ENCODE measurements at regions not wholly inside any gene's neighbourhood (a gene's known extent, or its start where the extent isn't known, plus 50 kb on each side); places are given as distances from the start of the nearest gene placed in this dataset.

GRCh38 chr5:147169901-147170300 lies 64.9 kb upstream of the STK32A start:
- no peak for DNase-seq (ENCODE audit: low spot score)

DNA sequence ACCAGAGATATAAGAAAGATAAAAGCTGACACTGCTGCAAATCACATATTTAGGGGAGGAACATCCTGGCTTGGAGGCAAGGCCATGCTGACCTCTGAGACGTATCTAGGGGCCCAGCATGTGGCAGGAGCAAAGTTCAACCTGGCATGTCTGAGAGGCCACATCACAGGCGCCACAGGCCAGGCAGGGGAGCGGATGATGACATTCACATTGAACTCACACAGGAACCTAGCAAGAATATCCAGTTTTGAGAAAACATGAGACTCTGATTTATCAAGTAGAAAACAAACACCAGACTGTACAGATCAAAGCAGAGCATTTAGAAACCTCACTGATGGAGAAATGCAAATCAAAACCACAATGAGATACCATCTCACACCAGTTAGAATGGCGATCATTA lies 64.2 kb upstream of the STK32A start:
- no peak for DNase-seq (ENCODE audit: low spot score)

DNA sequence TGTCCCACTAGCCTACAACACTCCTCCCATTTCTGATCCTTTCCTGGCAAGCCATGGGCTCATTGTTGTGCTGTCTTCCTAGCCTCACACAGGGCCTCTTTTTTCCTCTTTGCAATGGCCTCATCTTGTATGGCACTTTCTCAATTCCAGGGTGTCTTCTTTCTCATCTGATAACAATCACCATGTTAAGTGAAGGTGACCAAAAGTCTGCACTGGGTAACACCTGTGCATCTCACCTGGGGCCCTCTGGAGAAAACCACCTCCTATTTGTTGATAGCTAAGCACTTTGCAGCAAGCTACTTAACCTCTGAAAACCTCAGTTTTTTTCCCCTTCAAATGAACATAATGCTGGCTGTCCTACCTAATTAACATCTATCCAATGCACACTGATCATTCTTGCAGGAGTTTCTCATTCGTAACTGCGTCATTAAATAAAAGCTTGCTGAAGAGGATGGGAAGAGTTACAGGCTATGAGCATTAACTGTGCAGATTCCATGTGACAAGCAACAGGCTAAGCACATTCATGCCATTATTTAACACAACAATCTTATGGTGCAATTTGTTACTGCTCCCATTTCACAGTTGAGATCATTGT lies 60.1 kb upstream of the STK32A start:
- no peak for DNase-seq (ENCODE audit: low spot score)

- no peak for DNase-seq (ENCODE audit: low spot score)
Measured at GRCh38 chr5:147175516-147176097, 59.2 kb upstream of the STK32A start.

- DNase-seq (ENCODE audit: low spot score): no peak
Measured at GRCh38 chr5:147176422-147176821, 58.4 kb upstream of the STK32A start.

- DNase-seq (ENCODE audit: low spot score): no peak
Measured at GRCh38 chr5:147177125-147177840, 57.5 kb upstream of the STK32A start.

- DNase-seq (ENCODE audit: low spot score): no peak
Measured at GRCh38 chr5:147179562-147180147, 55.2 kb upstream of the STK32A start.

DNA sequence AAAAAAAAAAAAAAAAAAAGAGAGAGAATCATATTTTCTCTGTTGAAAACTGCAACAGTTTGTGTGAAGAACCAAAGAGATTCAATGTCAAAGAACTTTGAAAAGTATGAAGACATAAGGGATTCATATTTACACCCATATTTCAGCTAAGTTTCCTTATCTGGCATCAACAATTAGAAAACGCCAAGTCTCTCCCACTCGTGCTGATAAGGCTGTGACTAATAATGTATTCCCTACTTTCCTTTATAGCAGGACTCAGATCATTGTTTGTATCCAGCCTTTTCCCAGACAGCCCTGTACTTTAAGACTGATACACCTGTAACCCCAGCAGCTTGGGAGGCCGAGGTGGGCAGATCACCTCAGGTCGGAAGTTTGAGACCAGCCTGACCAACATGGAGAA lies 54.1 kb upstream of the STK32A start:
- DNase-seq (ENCODE audit: low spot score): no peak
